ENCODE measurements at regions not wholly inside any gene's neighbourhood (a gene's known extent, or its start where the extent isn't known, plus 50 kb on each side); places are given as distances from the start of the nearest gene placed in this dataset.

- TF ChIP-seq ZNF462 (CRISPR knock-in tag; IDR thresholded peaks at IDR 0.05) (no peak), JUNB (IDR thresholded peaks at IDR 0.05; ENCODE audit: unreplicated experiment) (no peak), NANOG (IDR thresholded peaks at IDR 0.05; ENCODE audit: borderline replicate concordance) (no peak), EZH2phosphoT487 (IDR thresholded peaks at IDR 0.05; ENCODE audit: unreplicated experiment) (no peak), EZH2 (IDR thresholded peaks at IDR 0.05; ENCODE audit: low read depth, unreplicated experiment) (no peak)
- TF ChIP-seq, protein P1, sequence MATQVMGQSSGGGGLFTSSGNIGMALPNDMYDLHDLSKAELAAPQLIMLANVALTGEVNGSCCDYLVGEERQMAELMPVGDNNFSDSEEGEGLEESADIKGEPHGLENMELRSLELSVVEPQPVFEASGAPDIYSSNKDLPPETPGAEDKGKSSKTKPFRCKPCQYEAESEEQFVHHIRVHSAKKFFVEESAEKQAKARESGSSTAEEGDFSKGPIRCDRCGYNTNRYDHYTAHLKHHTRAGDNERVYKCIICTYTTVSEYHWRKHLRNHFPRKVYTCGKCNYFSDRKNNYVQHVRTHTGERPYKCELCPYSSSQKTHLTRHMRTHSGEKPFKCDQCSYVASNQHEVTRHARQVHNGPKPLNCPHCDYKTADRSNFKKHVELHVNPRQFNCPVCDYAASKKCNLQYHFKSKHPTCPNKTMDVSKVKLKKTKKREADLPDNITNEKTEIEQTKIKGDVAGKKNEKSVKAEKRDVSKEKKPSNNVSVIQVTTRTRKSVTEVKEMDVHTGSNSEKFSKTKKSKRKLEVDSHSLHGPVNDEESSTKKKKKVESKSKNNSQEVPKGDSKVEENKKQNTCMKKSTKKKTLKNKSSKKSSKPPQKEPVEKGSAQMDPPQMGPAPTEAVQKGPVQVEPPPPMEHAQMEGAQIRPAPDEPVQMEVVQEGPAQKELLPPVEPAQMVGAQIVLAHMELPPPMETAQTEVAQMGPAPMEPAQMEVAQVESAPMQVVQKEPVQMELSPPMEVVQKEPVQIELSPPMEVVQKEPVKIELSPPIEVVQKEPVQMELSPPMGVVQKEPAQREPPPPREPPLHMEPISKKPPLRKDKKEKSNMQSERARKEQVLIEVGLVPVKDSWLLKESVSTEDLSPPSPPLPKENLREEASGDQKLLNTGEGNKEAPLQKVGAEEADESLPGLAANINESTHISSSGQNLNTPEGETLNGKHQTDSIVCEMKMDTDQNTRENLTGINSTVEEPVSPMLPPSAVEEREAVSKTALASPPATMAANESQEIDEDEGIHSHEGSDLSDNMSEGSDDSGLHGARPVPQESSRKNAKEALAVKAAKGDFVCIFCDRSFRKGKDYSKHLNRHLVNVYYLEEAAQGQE (IDR thresholded peaks at IDR 0.05; ENCODE audit: unreplicated experiment): no peak
Observed at GRCh38 chr7:84812021-84812420, 374.8 kb downstream of the SEMA3D start (continued).

- no peaks in the 10 kb centered on the region; the same call in 1 of the 2 replicates for H3K9me2 ChIP-seq (ENCODE audit: insufficient read depth)
- no peak for ATAC-seq
- Mint-ChIP-seq H3K36me3 (ENCODE audit: low read depth) (no peaks in the 10 kb centered on the region), H3K27me3 (ENCODE audit: insufficient read depth, low read depth, poor library complexity) (no peaks in the 10 kb centered on the region), H3K4me1 (peaks cover 6% of the 10 kb centered on the region; the same call in 2 of the 3 replicates), H3K4me3 (no peak overlapping the region), H3K9me3 (no peaks in the 10 kb centered on the region), H3K27ac (no peak overlapping the region)
- H3K4me3 ChIP-seq: no peak overlapping the region
- DNase-seq (ENCODE audit: low spot score): no peak
- H3K4me1 ChIP-seq (ENCODE audit: insufficient read depth): no peaks in the 10 kb centered on the region
- H4K20me1 ChIP-seq (replicated peaks; ENCODE audit: insufficient read depth): no peaks in the 10 kb centered on the region
- no peaks in the 10 kb centered on the region for H3K36me3 ChIP-seq (ENCODE audit: insufficient read depth)
- no peak overlapping the region; the same call in 1 of the 2 replicates for H2AFZ ChIP-seq
- no peaks in the 10 kb centered on the region for H3K27me3 ChIP-seq (ENCODE audit: insufficient read depth)
- no peak overlapping the region for H3K27ac ChIP-seq (ENCODE audit: low read depth)
- H3K4me2 ChIP-seq: no peak overlapping the region
- no peaks in the 10 kb centered on the region for H3F3A ChIP-seq (replicated peaks; ENCODE audit: low read depth)
- H3K79me2 ChIP-seq (replicated peaks; ENCODE audit: insufficient read depth): no peaks in the 10 kb centered on the region
- TF ChIP-seq, protein P1 (IDR thresholded peaks at IDR 0.05; ENCODE audit: unreplicated experiment): no peak
- TF ChIP-seq EZH2 (IDR thresholded peaks at IDR 0.05; ENCODE audit: low read depth, unreplicated experiment): no peak
- TF ChIP-seq CTCF (conservative IDR thresholded peaks at IDR 0.05; ENCODE audit: low read depth in 2 of 2): no peak
- no peak for TF ChIP-seq POLR2AphosphoS5 (IDR thresholded peaks at IDR 0.05; ENCODE audit: low read depth)
Observed at GRCh38 chr7:84811362-84811761, 375.5 kb downstream of the SEMA3D start.

Data from GM23338 (cell line).